ENCODE measurements at regions not wholly inside any gene's neighbourhood (a gene's known extent, or its start where the extent isn't known, plus 50 kb on each side); places are given as distances from the start of the nearest gene placed in this dataset.

- Histone ChIP-seq H3K27me3 (ENCODE audit: control insufficient read depth in 2 of 2, insufficient read depth in 2 of 2, low read length in 2 of 2) (no peaks in the 10 kb centered on the region), H3K4me1 (ENCODE audit: control insufficient read depth, extremely low read depth, insufficient read depth, low read length) (no peaks in the 10 kb centered on the region), H3K27ac (ENCODE audit: insufficient read depth, low read depth, low read length) (no peak overlapping the region), H3K9me3 (replicated peaks; ENCODE audit: control insufficient read depth, insufficient read depth, low read length) (peaks cover 2% of the 10 kb centered on the region), H3K9me1 (replicated peaks; ENCODE audit: control insufficient read depth, extremely low read depth, insufficient read depth, low read length) (no peaks in the 10 kb centered on the region), H4K20me1 (replicated peaks; ENCODE audit: control insufficient read depth, extremely low read depth, insufficient read depth, low read length) (no peaks in the 10 kb centered on the region), H3K36me3 (ENCODE audit: control insufficient read depth in 2 of 2, extremely low read depth in 1 of 2, insufficient read depth in 2 of 2, low read length in 2 of 2) (no peaks in the 10 kb centered on the region), H3K79me2 (ENCODE audit: control insufficient read depth, insufficient read depth, low read length) (no peaks in the 10 kb centered on the region), H3K9ac (replicated peaks; ENCODE audit: extremely low read depth, insufficient read depth, low read length) (no peak overlapping the region), H2AFZ (ENCODE audit: low read depth, low read length) (no peak overlapping the region), H3K4me3 (replicated peaks in 1 of 3; ENCODE audit: insufficient read depth in 1 of 3, low read depth in 1 of 3, low read length in 3 of 3) (no peak overlapping the region), H3K4me2 (ENCODE audit: insufficient read depth, low read length) (no peak overlapping the region)
- BruUV-seq (replicated peaks) = no TSS peak
- no peak for FAIRE-seq
- dilution Hi-C loops (cut with MboI; ENCODE audit: extremely low pct_ligation_motif_present, low sequenced_read_pairs) (no loop called here), intact Hi-C loops (cut with micrococcal nuclease) (no loop called here)
- no peak for DNase-seq (ENCODE audit: low read depth, low spot score)
- no peak for TF ChIP-seq MAX (IDR thresholded peaks at IDR 0.05; ENCODE audit: insufficient read depth, insufficient read length)
- TF ChIP-seq MYC (IDR thresholded peaks at IDR 0.05; ENCODE audit: low read depth, low read length) = no peak
- no peak for TF ChIP-seq JUN (IDR thresholded peaks at IDR 0.05; ENCODE audit: borderline replicate concordance, insufficient read depth, insufficient read length, low read depth)
- no peak for TF ChIP-seq EZH2 (IDR thresholded peaks at IDR 0.05; ENCODE audit: borderline replicate concordance, low read depth, low read length, severe bottlenecking)
- no peak for TF ChIP-seq POLR2A (IDR thresholded peaks at IDR 0.05; ENCODE audit: low read depth, low read length)
- TF ChIP-seq FOS (IDR thresholded peaks at IDR 0.05; ENCODE audit: borderline replicate concordance, insufficient read depth, low read length) = no peak
- no peak for TF ChIP-seq GATA2 (IDR thresholded peaks at IDR 0.05; ENCODE audit: insufficient read depth, insufficient read length, low read depth, low read length)
- TF ChIP-seq, protein P1, sequence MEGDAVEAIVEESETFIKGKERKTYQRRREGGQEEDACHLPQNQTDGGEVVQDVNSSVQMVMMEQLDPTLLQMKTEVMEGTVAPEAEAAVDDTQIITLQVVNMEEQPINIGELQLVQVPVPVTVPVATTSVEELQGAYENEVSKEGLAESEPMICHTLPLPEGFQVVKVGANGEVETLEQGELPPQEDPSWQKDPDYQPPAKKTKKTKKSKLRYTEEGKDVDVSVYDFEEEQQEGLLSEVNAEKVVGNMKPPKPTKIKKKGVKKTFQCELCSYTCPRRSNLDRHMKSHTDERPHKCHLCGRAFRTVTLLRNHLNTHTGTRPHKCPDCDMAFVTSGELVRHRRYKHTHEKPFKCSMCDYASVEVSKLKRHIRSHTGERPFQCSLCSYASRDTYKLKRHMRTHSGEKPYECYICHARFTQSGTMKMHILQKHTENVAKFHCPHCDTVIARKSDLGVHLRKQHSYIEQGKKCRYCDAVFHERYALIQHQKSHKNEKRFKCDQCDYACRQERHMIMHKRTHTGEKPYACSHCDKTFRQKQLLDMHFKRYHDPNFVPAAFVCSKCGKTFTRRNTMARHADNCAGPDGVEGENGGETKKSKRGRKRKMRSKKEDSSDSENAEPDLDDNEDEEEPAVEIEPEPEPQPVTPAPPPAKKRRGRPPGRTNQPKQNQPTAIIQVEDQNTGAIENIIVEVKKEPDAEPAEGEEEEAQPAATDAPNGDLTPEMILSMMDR (IDR thresholded peaks at IDR 0.05; ENCODE audit: extremely low read depth in 1 of 2, insufficient read depth in 1 of 2, low read depth in 1 of 2, low read length in 2 of 2) = no peak
- TF ChIP-seq POLR2AphosphoS5 (IDR thresholded peaks at IDR 0.05; ENCODE audit: insufficient read depth, low read depth, low read length) = no peak
- ChIA-PET CTCF (no interaction called here), POLR2A (no interaction called here)
Measured at GRCh38 chr4:59068722-59069418, 1958.7 kb upstream of the IGFBP7 start.
